T-helper 1 cell treated with Interleukin-12 subunit alpha and Interleukin-12 subunit beta and Interleukin-4 antibody, amounts not matched to agents 30 ng/mL and 1 ng/mL, for 36 hours (primary cell): ENCODE measurements at regions not wholly inside any gene's neighbourhood (a gene's known extent, or its start where the extent isn't known, plus 50 kb on each side); places are given as distances from the start of the nearest gene placed in this dataset.
"Not testable (repeated sequence)": the region's sequence is repeated elsewhere in the genome, so short reads cannot be mapped to it uniquely, and the experiment has no call there.

Source experiments
- intact Hi-C: fragments of 100-400 bp; cut with micrococcal nuclease; formaldehyde crosslinking; loops from one replicate; pipeline ENCODE4 v1.15.1; 2024

DNA sequence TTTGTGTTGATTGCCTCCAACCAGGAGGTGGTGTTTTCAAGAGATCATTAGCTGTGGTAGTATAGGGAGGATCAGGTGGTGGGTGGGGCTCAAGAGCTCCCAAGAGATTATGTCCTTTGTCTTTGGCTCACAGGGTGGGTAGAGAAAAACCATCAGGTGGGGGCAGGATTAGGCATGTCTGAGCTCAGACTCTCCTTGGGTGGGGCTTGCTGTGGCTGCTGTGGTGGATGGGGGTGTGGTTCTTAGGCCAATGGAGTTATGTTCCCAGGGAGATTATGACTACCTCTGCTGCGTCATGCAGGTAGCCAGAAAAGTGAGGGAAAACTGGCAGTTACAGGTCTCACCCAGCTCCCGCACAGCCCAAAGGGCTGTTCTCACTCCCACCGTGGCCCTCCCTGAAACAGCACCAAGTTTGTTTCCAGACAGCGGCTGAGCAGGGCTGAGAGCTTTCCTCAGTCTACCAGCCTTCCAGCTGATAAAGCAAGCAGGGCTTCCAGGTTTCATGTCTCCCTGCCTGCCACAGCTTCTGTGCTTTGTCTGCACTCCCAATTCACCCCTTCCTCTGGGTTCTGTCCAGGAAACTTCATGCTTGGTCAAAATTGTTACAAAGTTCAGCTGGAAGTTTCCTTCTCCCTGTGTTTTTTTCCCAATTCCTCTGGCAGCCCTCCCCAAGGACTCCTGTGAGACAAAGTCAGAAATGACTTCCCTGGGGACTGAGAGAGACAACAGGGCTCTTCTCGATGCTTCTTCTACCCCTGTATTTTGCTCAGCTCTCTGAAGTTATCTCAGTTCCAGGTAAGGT is 481.1 kb upstream of the MAN1A1 start:
- intact Hi-C loops, result no loop called here

DNA sequence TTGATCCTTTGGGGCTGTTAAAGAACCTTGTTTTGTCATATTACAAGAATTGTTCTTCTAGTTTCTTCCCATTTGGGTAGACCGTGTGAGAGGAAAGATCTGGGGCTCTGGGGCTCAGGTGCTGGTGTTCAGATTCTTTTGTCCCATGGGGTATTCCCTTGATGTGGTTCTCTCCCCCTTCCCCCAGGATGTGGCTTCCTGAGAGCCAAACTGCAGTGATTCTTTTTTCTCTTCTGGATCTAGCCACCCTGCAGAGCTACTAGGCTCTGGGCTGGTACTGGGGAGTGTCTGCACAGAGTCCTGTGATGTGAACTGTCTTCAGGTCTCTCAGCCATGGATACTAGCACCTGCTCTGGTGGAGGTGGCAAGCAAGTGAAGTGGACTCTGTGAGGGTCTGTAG is 480.5 kb upstream of the MAN1A1 start:
- intact Hi-C loops, result no loop called here

DNA sequence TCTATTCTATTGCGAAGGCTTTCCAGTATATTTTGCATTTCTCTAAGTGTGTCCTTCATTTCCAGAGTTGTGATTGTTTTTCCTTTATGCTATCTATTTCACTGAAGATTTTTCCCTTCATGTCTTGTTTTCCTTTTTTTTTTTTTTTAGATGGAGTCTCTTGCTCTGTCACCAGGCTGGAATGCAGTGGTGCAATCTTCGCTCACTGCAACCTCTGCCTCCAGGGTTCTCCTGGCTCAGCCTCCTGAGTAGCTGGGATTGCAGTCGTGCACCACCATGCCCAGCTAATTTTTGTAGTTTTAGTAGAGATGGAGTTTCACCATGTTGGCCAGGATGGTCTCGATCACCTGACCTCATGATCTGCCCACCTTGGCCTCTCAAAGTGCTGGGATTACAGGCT is 479.9 kb upstream of the MAN1A1 start:
- intact Hi-C loops, result not testable (repeated sequence)

DNA sequence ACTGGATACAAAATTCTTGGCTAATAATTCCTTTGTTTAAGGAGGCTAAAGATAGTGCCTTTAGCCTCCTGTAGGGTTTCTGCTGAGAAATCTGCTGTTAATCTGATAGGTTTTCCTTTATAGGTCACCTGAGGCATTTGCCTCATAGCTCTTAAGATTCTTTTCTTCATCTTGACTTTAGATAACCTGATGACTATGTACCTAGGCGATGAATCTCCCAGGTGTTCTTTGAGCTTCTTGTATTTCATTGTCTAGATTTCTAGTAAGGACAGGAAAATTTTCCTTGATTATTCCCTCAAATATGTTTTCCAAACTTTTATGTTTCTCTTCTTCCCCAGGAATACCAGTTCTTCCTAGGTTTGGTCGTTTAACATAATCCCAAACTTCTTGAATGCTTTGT is 479.4 kb upstream of the MAN1A1 start:
- intact Hi-C loops, result no loop called here

DNA sequence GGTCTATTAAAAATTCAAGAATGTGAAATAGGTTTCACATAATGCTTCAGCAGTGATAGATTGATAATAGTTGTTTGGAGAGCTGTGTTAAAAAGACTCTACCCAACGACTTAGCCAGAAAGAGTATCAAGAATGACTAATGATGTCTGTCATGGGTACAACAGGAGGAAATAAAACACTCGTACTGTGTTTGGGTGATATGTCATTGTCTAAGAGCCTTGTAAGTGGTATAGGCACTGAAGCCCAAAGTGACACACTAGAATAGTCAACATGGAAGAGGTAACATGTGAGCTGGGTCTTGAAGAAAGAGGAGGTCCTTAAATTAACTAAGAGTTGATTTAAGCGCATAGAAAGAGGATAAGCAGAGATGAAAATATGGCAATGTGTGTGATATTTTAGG is 471.8 kb upstream of the MAN1A1 start:
- intact Hi-C loops, result no loop called here

DNA sequence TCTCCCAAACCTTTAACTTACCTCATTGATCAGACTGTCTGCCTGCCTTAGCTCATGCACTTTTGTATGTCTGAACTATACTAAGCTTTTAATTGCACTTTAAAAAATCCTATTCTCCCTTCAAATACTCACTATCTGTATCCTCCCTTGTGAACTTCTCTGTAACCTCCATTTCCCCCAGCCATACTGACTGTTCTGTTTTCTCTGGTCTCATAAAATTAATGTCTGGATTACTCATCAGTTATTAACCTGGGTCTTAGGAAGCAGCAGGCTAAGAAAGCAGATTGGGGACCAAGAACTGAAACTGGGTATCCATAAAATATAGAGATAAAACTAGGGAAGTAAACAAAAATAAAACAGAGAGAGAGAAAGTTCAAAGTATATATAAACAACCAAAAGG is 469.3 kb upstream of the MAN1A1 start:
- intact Hi-C loops, result no loop called here

DNA sequence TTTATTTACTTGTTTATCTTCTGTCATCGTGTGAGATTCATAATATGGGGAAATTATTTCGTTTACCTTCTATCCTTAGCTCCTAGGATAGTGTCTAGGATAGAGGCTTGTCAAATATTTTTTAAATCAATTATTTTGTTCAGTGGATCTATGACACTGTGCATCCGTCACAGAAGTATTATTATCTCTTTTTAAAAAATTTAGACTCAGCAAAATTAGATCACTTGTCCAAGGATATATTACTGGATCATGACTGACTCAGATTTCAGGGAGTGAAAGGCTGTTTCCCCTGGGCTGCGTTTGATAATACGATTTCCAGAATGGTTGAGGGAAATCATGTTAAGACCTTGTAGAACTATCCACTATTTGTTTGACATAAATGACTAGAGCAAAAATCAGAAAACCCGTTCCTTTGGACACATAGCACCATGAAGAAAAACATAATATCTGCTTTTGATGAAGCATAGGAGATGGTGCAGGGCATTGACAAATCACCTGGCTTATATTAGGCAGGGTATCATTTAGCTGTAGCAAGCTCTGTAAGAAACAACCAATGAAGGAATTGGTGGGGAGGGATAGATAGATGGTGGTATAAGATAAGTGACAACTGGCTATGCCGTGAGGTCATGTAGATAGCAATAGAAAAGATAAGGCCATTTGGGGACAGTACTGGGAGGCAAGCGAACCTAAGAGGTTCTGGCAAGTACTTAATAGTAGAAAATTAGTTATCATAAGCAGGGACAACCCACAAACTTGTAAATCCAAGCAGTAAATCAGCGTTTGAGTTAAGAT is 465.2 kb upstream of the MAN1A1 start:
- intact Hi-C loops, result no loop called here

DNA sequence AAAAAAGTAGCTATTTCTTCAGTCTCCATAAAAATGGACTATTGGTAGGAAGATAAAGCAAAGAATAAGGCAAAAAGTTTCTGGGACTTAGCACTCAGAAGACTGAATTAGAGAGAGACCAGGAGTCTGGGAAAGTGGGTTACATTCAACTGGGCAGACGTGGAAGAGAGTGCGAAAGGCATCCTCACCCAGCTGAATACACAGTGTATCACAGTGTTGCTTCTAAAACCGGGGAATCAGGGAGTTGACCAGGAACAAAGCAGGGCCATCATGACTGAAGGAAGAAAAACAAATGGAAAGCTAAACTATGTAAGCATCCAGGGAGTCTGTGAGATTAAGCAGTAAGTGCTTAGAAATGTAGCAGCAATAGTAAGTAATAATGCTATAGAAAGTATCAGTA is 452.9 kb upstream of the MAN1A1 start:
- intact Hi-C loops, result no loop called here

DNA sequence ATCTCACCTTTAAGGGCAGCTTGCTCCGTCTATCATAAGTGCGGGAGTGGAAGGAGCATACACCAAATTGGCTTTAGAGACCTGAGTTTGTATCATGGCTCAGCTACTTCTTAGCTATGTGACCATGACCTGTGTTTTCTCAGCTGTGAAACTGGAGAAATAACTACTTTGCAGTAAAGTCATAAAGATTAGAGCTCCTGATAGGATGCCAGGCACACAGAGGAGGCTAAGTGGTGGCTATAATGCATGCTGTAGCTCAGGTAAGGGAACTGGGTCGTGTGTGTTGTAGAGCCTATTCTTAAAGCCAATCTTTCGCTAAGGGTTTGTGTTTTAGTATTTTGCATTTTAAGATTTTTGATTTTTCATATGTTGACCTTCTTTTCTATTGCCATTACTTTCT is 451.5 kb upstream of the MAN1A1 start:
- intact Hi-C loops, result no loop called here

DNA sequence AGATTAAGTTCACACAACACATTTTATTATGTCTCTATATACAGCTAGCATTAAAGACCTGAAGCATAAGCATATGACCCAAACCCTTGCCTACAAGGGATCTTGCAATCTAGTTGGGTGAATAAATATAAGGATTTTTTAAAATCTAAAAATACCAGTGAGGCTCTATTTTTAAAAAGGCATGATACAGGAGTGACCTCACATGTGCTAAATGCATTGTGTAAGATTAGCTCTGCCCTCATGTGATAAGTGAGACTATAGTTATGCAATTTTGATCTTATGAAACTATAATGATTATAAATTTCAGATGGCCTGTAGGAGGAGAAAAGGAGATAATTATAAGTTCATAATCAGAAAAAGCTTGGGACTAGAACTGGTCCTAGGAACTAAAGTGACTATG is 451.0 kb upstream of the MAN1A1 start:
- intact Hi-C loops, result no loop called here

DNA sequence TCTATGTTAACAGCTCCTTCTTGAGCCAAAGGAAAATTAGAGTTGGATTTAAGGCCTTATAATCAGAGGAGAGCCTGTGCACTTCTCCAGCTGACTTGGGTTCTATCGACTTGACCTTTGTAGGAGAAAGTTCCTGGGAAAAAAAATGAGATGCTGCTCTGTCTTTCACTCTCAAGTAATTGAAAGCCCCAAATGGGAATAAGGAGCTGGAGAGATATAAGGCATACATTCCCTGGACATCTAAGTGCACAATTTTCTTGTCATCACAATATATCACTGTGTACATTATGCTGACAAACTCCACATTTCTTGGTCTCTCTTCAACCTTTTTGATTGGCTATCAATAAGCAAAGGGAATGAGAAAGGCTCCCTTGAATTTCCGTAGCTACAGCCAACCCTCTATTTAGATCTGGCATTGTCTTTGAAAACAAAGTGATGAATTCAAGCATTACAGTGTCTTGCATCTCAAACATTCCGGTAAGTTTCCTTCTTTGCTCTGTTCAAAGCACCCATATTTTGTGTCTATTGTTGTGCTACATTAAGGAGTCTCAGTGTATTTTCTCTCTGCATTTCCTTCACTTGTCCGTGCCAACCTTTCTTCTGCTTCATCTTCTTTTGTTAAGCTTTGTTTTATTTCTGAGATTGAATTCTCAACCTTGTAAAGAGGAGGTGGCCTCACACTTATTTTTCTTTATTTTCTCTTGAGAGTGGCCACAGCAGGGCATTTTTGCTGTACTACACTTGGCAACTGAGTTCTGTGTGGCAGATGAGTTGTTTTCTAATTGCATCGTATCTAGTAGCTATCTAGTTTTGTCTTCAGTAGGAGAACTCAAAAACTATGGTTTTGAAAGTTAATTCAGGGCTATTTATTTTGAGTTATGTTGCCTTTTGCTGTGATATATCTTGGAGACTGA is 450.3 kb upstream of the MAN1A1 start:
- intact Hi-C loops, result no loop called here

DNA sequence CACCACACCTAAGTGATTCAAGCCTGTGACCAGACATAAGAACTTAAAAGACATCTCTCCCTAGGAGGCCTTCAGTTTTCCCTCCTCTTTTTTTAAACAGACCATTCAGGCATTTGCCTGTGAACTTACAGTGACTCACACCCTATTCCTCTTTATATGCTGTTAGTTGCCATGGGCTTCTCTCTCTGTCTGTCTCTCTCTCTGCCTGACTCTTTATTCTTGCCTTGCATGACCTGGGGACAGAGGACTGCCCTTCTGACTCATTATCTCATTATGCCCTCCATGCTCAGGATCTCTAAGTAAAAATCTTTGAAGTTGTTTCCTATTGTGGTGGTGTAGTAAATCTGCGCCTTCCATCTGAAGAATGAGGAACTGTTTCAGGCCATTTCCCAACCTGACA is 442.2 kb upstream of the MAN1A1 start:
- intact Hi-C loops, result no loop called here

DNA sequence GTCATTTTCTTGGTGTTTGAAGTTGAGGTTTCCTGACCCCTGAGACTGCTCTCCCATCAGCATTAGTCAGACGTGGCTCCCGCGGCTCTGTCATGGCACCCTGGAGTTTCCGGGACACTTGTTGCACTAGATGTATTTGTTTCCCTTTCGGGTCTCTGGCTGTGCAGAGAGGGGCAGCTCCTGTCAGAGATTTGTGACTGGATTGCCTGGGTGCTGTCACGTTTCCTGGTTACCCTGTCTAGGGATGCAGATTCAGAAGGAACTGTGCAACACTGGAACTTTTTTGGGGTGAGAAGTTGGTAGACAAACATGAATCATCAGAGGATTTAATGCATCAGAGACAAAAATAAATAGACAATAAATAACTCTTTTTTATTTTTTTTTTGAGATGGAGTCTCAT is 431.8 kb upstream of the MAN1A1 start:
- intact Hi-C loops, result no loop called here

DNA sequence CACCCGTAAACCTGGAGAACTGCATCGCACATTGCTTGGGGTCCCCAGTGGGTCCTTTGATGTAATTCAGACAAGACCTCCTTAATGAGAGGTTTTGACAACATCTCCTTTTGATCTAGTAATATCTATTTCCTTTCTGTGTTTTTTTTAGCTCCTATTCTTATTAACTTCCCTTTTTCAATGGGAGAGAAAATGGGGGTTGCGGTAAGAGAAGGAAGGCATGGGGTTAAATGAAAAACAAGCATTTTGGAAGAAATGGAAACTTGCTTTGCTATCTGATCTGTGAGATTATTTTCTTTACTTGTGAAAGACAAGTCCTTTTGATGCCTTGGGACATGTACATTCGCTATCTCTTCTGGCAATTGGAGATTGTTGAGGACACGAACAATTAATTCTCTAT is 418.6 kb upstream of the MAN1A1 start:
- intact Hi-C loops, result no loop called here

DNA sequence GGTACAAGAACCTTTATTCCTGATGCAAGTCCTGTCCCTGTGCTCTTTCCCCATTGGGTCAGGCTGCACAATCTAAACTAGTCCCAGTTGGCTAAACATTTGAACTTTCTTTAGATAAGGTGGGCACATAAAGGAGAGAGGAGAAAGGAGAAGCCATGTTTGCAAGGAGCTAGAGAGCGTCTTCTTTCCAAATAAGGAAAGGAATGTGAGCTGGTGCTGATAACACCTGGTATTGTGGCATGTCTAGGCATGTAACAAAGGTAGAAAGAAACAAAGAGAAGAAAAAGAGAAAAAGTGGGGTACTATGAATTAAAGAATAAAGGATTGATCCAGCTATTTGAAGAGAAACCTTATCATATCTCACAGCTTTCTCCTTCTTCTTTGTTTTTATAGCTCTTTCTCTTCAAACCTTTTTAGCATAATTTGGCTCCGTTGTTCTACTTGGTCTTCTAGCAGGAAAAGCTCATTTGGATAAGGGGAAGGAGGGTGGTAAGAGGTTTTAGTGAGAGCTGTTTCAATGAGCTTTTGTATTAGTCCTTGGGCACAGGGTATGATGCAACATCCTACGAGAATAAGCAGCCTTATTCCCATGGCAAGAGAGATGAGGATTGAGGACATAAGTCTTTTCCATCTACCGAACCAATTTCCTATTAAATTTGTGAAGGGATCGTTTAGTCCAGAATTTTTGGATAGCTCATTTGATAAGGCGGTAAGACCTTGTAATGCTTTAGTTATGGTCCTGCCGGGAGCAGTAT is 415.5 kb upstream of the MAN1A1 start:
- intact Hi-C loops, result no loop called here

DNA sequence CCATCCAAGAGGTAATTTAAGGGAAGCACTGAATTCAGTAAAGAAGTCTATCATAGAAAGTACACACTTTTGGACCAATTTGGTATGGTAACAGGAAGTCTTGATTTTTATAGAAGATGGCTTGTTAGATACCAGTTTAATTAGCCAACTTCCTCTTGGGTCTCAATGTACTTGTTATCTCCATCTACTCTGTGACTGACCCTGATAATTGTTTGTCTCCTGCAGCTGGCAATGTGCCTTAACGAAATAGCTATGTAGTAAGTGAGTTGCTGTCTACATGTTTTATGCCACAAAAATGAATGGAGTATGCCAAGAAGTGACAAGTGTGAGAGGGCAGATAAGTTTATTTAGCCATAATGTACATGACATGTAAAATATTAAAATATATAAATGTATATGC is 410.5 kb upstream of the MAN1A1 start:
- intact Hi-C loops, result no loop called here

DNA sequence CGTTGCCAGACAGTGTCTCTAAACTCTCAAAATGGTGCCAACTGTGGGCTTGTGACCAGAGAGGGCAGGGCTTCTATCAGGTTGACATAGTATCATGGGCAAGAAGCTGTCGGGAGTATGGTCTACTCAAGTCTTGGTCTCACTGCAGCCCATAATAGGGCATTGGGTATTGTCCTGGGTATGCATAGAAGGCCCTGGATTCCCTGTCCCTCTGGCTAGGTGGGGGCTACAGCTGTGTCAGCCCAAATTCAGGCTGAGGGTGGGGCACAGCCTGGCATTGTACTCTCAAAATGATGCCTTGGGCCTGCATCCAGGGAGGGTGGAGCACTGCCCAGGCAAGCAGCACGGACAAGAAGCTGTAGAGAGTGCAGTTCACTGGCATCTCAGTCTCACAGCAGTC is 408.8 kb upstream of the MAN1A1 start:
- intact Hi-C loops, result no loop called here

DNA sequence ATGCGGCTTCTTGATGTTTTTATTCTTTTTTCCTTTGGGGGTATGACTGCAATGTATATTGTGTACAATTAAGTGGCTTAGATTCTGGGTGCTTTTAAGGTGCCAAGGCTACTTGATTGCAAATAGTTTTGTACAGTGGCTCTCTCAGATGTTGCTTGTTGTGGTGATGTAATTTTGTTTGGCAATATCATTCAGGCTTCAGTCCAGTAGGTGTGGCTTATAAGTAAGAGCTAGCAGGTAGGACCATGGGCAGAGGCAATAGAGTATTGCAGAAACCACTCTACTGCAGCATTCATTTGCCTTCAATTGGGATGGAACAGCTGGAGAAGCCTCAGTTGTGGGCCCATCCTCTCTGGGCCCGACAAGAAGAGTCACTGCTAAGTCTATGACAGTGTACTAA is 407.9 kb upstream of the MAN1A1 start:
- intact Hi-C loops, result no loop called here

DNA sequence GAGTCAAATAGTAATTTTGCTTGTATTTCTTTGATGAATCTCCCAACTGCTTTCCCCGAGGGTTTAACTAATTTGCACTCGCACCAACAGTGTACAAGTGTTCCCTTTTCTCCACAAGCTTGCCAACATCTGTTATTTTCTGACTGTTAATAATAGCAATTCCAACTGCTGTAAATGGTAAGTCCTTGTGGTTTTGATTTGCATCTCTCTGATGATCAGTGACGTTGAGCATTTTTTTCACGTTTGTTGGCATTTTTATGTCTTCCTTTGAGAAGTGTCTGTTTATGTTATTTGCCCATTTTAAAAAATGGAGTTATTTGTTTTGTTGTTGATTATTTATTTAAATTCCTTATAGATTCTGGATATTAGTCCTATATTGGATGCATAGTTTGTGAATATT is 399.8 kb upstream of the MAN1A1 start:
- intact Hi-C loops, result loop anchor here (10.0 kb wide), 1 partner anchor 1555 kb away; no protein-coding TSS in a partner anchor

DNA sequence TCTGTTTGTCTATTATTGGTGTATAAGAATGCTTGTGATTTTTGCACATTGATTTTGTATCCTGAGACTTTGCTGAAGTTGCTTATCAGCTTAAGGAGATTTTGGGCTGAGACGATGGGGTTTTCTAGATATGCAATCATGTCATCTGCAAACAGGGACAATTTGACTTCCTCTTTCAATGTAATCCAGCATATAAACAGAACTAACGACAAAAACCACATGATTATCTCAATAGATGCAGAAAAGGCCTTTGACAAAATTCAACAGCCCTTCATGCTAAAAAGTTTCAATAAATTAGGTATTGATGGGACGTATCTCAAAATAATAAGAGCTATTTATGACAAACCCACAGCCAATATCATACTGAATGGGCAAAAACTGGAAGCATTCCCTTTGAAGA is 399.0 kb upstream of the MAN1A1 start:
- intact Hi-C loops, result loop anchor here (10.0 kb wide), 1 partner anchor 1556 kb away; no protein-coding TSS in a partner anchor
